ENCODE measurements at regions not wholly inside any gene's neighbourhood (a gene's known extent, or its start where the extent isn't known, plus 50 kb on each side); places are given as distances from the start of the nearest gene placed in this dataset.

DNA sequence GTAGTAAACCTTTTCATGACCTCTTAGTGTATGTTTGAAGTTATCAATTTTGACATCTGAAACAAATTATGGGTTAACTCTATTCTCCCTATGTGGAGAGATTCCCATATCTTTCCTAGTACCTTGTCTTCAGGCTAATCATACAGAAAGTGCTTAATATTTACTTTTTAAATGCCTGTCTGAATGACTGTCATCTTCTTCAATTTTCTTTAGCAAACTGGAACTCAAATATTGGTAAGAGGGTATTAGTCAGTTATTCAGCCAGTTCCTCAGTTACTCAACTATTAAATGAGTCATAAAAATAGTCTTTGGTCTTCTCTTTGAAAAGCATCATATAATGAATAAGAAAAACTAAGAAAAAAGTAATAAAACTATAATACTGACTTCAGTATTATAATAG is 1038.0 kb upstream of the PIK3C3 start:
- DNase-seq (ENCODE audit: low read depth in 3 of 3, low spot score in 1 of 3), result no peak

DNA sequence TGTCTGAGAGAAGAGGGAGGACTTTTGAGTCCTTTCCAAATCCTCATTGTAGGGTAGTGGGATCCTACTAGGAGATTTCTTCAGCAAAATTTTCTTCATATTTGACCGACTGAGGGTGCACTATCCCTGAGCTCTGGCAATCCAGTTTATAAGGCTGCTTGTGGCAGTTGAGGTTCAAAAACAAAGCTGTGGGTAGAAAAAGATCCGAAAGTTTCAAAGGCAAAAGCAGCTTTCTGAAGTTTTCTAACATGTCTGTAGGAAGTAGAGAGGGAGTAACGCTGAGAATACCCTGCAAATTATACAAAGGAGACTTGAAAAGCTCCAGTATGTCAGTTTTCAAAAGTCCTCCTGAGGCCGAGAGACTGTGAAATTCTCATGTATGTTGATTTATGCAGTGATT is 1039.3 kb upstream of the PIK3C3 start:
- no peak for DNase-seq (ENCODE audit: low read depth in 3 of 3, low spot score in 1 of 3)

DNA sequence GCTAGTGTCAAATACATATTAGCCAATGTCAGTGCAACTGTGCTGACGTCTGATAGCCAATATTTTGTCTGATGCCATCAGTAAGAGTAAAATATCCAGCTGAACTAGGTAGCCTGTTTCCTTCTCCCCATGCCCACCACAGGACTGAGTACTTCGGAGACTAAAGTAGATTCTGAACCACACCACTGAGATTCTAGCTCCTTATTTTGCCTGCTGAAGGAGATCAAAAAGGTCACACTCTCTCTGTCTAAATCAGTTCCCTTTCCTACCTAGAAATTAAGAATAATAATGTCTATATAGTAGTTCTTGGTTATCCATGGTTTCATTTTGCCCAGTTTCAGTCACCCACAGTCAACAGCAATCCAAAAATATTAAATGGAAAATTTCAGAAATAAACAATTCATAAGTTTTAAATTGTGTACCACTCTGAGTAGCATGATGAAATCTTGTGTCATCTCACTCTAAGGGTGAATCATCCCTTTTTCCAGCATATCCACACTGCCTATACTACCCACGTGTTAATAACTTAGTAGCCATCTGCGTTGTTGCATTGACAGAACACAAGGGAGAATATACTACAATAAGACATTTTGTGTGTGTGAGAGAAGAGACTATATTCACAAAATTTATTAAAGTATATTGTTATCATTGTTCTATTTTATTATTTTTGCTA is 1043.3 kb upstream of the PIK3C3 start:
- DNase-seq (ENCODE audit: low read depth in 3 of 3, low spot score in 1 of 3), result no peak

DNA sequence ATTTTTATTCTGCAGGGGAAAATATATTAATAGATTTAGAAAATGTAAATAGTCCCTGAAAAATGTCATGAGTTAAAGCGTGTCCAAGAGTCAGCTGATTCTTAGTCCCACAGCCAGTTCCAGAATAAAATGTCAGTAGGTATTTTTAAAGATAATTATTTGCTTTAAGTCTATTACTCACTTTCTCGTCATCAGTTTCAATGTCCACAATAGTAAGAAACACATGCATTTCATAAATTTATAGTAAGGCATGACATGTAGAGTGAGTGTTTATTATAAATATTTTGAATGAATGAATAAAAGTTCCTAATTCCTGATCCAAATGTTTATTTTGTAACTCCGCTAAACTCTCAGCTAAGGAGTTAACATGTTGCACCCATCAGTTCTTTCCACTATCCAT is 1044.0 kb upstream of the PIK3C3 start:
- no peak for DNase-seq (ENCODE audit: low read depth in 3 of 3, low spot score in 1 of 3)

DNA sequence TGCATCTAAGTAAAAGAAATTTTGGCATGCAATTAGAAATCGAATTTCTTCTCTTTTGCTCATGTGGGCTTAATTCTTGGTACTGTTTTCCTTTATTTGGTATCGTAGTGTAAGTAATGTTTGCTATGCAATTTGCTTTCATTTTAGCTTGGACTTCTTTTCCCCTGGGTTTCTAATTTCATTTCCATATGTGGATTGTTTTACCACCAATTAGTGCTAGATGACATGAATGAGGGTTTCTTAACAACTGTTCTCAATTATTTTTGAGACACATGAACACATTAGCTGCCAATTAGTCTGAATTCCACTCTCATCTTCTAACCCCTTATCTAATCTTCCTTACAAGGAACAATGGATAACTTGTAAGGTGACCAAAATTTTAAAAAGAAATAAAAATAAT is 1047.2 kb upstream of the PIK3C3 start:
- no peak for DNase-seq (ENCODE audit: low read depth in 3 of 3, low spot score in 1 of 3)

DNA sequence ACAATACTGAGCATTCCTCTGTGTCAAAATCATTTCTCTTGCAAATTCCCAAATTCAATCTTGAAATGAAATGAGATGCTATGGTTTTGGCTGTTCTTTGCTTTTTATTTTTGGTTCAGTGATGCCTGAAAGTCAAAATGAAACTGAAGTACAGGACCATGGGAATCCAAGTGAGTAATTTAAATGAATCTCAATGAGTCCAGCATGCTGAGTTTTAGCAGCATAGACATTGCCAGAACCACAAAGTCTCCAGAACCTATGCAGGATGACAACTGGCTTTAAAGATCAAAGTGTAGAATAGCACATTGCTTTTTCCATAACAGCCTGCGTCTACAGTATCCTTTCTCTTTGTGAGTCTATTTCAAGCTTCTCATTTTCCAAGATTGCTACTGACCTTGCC is 1050.7 kb upstream of the PIK3C3 start:
- DNase-seq (ENCODE audit: low read depth in 3 of 3, low spot score in 1 of 3), result no peak

DNA sequence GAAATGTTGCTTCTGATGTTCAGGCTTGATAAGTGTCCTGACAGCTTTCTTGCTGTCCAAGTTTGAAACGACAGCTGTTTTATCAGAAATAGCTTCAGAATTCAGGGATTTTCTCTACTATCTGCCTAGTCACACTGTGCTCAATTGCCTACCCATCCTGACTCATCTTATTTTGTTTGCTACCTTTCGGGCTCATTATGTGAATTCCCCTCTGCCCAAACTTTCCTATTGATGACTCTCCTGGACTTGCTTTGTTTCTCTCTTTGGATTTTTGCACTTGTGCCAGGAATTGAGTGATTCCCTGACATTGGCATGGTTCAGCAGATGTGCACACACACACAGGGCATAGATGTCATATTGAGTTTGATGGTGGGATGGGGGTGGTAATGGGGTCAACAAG is 1052.6 kb upstream of the PIK3C3 start:
- DNase-seq (ENCODE audit: low read depth in 3 of 3, low spot score in 1 of 3), result no peak

DNA sequence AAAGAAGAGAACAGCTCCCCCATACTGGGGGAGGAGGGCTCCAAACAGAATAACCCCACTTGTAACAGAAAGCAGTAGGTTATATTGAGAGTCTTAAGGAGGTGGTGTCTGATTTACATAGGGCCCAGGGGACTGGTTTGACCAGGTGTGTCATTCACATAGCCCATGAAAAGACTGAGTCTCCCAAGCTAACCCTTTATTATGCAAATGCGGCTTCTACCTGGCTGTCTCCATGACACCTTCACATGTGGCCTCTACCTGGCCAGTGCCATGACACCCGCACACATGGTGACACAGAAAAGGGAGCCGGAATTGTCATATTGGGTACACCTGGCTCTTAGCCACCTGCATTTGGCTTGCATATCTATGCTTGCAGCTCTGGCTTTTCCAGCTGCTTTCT is 1057.2 kb upstream of the PIK3C3 start:
- DNase-seq (ENCODE audit: low read depth in 3 of 3, low spot score in 1 of 3), result no peak

DNA sequence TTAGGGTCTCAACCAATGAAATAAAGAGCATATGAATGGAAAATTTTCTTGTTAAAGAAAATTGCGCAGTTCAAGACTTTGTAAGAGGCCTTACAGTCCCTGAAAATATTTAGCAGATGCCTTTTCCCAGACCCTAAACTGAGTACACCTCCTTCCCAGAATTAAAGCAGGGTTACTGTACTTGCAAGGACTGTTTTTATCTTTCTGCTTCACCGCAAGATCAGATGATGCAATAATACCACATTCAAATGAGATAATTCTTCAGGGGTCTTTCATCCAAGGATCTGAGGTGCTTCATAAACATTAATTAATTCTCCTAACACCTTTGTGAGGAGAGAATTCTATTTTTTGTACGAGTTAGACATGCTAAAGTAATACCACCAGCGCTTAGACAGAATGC is 1071.8 kb upstream of the PIK3C3 start:
- no peak for DNase-seq (ENCODE audit: low read depth in 3 of 3, low spot score in 1 of 3)

DNA sequence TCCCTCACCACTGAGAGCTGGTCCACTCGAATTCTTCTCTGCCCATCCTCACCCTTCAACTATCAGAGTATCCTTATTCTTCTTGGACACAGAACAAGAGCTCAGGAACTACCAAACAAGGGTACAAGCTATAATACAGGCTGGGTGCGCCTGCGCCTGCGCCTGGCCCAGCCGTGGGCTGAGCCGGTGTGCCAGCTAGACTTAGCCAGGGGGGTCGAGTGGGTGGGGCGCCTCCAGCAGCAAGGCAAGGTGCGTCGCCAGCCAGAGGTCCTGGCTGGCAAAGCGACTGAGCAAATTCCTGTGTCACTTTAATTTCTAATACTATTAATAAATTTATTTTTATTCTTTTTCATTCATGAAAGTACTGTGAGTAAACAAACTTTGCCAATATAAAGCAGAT is 1072.6 kb upstream of the PIK3C3 start:
- no peak for DNase-seq (ENCODE audit: low read depth in 3 of 3, low spot score in 1 of 3)

DNA sequence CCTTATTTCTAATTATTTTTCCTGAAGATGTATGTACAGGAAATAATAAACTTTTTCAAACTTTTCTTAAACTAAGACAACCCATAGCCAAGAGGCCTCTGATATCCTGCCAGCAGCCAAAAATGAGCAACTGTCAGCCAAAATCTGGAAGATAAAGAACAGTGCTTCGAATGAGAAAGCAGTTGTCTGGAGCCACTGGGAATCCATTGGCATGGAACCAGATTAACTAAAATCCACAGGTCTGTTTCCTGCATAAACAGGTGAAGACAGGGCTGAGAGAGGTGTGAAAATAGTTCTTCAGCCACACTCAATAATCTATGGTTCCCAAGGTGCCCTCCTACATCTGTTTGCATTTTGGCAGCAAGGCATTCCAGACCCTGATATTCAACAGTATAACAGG is 1076.7 kb upstream of the PIK3C3 start:
- DNase-seq (ENCODE audit: low read depth in 3 of 3, low spot score in 1 of 3), result no peak

DNA sequence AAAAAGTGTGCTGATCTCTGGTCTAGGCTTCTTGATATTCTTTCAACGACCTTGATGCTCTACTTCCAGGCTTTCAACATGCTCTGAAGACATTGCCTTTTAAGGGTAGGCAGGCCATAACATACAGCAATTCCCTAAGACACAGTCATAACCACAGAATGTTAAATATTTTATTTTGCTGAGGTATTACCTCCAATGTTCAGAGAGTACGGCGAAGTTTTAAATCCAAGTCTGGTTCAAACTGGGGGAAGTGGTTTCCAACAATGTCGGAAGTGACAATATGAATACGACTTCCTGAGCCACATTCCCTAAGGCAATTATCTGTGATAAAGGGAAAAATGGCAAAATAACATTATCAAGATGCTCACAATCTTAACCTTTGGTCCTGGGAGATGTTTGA is 1077.9 kb upstream of the PIK3C3 start:
- no peak for DNase-seq (ENCODE audit: low read depth in 3 of 3, low spot score in 1 of 3)

DNA sequence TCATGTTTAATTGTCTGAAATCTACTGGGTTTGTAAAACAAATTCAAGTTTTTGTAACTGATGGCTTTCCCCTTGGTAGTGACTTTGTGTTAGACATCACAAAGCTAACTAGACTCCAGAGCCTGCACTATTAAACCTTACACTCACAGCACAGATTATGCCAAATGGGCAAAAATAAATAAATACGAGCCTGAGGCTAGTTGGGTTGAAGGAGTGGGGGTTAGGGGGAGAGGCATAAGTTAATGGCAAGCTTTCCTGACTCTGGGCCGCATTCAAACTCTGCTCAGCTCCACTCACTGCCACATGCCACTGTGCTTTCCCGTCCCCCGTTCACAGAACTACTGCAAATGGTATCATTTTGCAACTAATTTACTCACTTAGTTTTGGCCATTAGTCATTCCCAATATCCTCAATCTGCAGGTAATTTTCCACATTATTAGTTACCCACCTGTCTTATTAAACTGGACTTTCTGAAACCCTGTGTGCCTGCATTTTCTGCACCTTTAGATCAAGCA is 1079.9 kb upstream of the PIK3C3 start:
- no peak for DNase-seq (ENCODE audit: low read depth in 3 of 3, low spot score in 1 of 3)

DNA sequence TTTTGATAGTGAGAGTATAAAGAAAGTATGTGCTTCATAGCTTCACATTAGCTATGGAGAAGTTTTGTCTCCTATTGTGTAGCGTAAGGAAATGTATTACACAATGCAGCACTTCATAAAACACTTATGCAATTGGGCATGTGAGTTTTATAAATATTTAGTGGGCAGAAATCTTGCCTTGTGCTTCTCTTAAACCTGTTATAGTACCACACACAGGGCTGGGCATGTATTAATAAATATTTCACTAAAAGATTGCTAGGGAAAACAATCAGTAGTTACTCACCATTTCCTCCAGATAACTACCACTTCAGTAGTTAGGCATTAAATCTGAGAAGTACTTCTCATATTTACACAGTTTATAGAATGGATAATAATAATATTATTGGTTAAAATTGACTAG is 1080.8 kb upstream of the PIK3C3 start:
- DNase-seq (ENCODE audit: low read depth in 3 of 3, low spot score in 1 of 3), result no peak

DNA sequence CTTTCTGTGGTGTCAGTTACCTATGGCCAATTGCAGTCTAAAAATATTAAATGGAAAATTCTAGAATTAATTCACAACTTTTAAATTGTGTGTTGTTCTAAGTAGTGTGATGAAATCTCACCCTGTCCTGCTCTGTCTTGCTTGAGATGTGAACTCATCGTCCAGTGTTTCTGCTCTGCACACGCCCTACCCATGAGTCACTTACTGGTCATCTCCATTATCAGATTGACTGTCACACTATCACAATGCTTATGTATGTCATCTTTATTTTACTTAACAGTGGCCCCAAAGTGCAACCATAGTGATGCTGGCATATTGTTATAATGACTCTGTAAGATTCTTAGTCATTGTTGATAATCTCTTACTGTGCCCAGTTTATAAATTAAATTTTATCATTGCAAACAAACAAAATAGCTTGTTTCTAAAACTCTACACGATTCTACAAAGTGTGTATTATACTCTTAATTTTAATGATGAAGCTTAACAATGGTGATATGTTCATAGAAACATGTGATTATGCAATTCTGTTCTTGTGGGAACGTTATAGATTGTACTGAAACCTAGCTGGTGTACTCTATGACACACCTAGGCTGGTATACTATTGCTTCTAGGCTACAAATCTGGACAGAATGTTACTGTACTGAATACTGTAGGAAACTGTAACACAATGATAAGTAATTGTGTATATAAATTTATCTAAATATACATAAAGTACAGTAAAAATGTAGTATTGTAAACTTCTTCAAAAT is 1086.8 kb upstream of the PIK3C3 start:
- no peak for DNase-seq (ENCODE audit: low read depth in 3 of 3, low spot score in 1 of 3)

DNA sequence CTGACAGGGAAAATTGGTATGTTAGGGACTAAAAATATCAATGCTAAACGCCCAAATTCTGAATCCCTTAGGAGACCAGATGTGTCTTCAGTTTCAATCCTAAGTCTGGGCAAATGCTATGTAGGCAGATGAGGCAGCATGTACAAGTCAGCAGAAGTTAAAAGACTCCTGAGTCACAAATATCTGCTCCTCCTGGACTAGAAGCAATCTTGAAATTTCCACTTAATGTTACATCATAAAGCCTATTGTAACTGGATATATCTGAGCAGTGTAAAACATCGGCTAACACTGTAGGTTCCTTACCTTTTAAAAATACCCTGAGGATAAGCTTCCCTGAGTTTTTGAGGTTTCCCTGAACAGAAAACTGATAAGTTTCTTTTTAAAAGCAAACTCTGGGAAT is 1087.6 kb upstream of the PIK3C3 start:
- no peak for DNase-seq (ENCODE audit: low read depth in 3 of 3, low spot score in 1 of 3)

DNA sequence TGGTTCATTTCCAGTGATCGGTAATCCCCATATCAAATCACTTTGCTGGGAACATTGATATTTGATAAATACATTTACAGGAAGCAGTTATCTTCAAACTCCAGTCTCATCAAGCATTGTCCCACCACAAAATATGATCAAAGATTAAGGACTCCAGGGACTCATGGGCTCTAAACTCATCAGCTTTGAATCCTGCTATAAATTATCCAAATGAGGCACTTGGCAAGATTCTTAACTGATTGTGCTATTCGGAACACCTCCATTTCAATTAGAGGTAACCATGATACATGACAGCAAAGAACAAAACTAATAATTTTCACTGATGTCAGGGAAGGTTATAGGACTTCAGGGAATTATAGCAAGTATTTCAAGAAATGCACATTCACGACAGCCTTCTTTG is 1088.1 kb upstream of the PIK3C3 start:
- DNase-seq (ENCODE audit: low read depth in 3 of 3, low spot score in 1 of 3), result no peak

DNA sequence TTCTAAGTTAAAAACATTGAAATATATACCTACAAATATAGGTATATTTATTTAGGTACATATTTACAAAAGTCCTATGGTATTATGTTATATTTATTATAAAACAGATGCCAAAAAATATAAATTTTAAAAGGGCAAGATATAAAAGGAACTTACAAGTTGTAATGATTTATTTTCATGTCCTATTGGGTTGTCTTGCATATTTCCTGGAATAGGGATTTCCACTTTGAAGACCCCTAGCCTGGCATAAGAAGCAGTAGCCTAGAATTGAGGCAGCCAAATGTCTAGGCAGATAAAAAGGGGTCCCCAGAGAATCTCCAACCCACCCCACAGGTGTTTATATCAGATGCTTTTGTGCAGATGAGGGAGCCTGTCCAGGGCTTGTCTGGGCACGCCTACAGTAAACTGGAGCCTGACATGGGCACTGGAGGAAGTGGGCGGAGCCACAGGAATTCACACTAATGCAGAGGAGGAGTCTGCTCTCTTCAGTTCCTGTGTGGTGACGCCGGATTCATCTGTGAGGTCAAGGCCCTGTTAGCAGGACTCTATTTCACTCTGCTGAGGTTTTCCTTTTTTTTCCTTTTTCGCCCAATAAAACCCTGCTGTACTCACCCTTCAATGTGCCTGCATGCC is 1088.9 kb upstream of the PIK3C3 start:
- DNase-seq (ENCODE audit: low read depth in 3 of 3, low spot score in 1 of 3), result no peak

DNA sequence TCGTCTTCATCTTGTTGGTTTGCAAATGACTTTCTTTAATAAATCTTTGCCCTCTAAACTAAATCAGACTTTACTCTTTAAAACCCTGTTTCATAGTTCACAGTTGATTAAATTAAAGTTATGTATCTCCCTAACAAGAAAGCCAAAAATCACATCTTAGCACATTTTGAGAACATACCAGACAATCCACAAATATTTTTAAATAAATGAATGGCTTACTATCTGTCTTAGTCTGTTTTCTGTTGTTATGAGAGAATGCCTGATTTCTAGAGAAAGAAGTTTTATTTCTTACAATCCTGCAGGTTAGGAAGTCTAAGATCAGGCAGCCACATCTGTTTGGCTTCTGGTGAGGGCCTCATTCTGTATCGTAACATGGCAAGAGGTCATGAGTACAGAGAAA is 1090.2 kb upstream of the PIK3C3 start:
- DNase-seq (ENCODE audit: low read depth in 3 of 3, low spot score in 1 of 3), result no peak

DNA sequence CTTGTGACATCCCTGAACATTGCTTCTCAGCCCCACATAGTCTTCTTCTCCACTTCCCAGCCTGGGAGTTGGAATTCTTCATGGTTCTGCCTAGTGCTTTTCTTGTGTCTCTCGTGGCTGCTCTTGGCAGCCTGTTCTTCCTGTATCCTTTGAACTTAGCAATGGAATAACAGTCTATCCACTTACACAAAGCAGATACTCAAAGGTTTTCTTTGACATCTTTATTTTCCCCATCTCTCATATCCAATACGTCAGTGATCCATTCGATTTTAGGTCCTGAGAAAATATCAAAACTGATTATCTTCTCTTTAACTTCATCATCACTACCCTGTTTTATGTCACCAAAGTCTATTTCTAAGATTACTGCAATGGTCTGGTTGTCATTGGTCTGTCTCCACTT is 1091.2 kb upstream of the PIK3C3 start:
- DNase-seq (ENCODE audit: low read depth in 3 of 3, low spot score in 1 of 3), result no peak

DNA sequence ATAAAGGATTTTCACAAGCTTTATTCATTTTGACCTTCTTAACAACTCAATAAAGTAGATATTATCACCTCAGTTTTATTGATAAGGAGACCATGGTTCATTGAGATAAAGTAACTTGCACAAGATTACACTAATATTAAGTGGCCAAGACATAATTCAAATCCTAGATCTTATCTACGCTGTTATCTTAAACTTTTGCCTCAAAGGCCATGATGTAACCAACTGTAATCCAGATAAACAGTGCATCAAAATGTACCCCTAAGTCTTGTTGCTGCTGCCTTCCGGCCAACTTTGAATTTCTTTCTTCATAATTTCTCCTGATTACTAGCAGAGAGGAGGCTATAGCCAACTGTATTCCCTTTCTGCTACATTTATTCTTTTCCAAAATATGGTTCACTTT is 1094.8 kb upstream of the PIK3C3 start:
- DNase-seq (ENCODE audit: low read depth in 3 of 3, low spot score in 1 of 3), result no peak

DNA sequence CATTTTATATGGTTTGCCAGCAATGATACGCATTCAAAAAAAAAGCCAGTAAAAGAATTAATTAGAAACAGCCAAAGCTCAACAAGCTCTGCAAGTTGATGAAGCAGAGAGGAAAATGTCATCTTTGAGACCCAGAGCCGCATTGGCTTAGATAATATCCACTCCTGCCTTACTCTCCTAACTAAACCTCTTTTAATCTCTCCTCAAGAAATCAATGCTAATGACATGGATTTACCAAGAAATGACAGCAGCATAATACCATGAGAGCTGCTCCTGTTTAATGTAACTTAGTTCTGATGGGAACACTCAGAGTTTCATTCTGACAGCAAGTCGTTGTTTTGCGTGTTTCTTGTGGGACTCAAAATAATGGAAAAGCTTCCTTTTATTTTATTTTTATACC is 1099.4 kb upstream of the PIK3C3 start:
- DNase-seq (ENCODE audit: low read depth in 3 of 3, low spot score in 1 of 3), result no peak
